K562 (cell line): ENCODE measurements at regions not wholly inside any gene's neighbourhood (a gene's known extent, or its start where the extent isn't known, plus 50 kb on each side); places are given as distances from the start of the nearest gene placed in this dataset.

ENCODE experiments used
- AFF4 ChIP-seq: sonication (generic); formaldehyde crosslinking; IDR thresholded peaks from 2 replicates; pipeline ENCODE4 v1.8.0; 2023; ENCODE audit warnings: mild to moderate bottlenecking, missing genetic modification reagents
- CHD1 ChIP-seq: fragments of 200-600 bp; sonication (generic); IDR thresholded peaks from one replicate; pipeline ENCODE4 v1.6.1; 2012; ENCODE audit warnings: mild to moderate bottlenecking, moderate library complexity, low read length, inconsistent platforms
- CTCF ChIP-seq, 3 experiments: IDR thresholded peaks in 2 of 3; conservative IDR thresholded peaks in 1 of 3; 2 replicates each; pipeline ENCODE4 v1.5.1; 2011 to 2012; ENCODE audit warnings: low read length in 3 of 3, mild to moderate bottlenecking in 3 of 3, control low read depth in 2 of 3, improper control_type of control experiment in 1 of 3, inconsistent platforms in 1 of 3, low read depth in 1 of 3, mixed read lengths in 1 of 3, moderate library complexity in 1 of 3; ENCODE audit not compliant: insufficient read depth in 2 of 3
- DNMT1 ChIP-seq: fragments of 450-650 bp; IDR thresholded peaks from 2 replicates; pipeline ENCODE4 v1.6.1; 2016; ENCODE audit warnings: antibody characterized with exemption, mild to moderate bottlenecking
- HCFC1 ChIP-seq: IDR thresholded peaks from 2 replicates; pipeline ENCODE4 v1.6.1; 2012; ENCODE audit warnings: low read depth, low read length, improper control_type of control experiment
- TEAD2 ChIP-seq: fragments of 450-650 bp; IDR thresholded peaks from 2 replicates; pipeline ENCODE4 v1.6.1; 2016; ENCODE audit warnings: missing genetic modification characterization, control low read depth, missing compliant biosample characterization
- ZC3H4 ChIP-seq: sonication (generic); formaldehyde crosslinking; IDR thresholded peaks from 2 replicates; pipeline ENCODE4 v1.9.0; 2021; ENCODE audit warnings: missing genetic modification reagents, borderline replicate concordance
- ZKSCAN8 ChIP-seq: fragments of 200-800 bp; sonication (Bioruptor generic); IDR thresholded peaks from 2 replicates; pipeline ENCODE4 v1.6.1; 2016; ENCODE audit warnings: missing genetic modification characterization, missing compliant biosample characterization
- TF ChIP-seq, protein P1 (sequence below), 2 experiments: fragments of 450-650 bp in 1 of 2; sonication (generic) in 1 of 2; formaldehyde crosslinking in 1 of 2; IDR thresholded peaks in 1 of 2; conservative IDR thresholded peaks in 1 of 2; 2 replicates each; pipeline versions ENCODE4 v1.6.1 to v1.8.1; 2016 to 2023; ENCODE audit warnings: mild to moderate bottlenecking in 2 of 2, moderate library complexity in 2 of 2, inconsistent platforms in 1 of 2, missing genetic modification reagents in 1 of 2

DNA sequence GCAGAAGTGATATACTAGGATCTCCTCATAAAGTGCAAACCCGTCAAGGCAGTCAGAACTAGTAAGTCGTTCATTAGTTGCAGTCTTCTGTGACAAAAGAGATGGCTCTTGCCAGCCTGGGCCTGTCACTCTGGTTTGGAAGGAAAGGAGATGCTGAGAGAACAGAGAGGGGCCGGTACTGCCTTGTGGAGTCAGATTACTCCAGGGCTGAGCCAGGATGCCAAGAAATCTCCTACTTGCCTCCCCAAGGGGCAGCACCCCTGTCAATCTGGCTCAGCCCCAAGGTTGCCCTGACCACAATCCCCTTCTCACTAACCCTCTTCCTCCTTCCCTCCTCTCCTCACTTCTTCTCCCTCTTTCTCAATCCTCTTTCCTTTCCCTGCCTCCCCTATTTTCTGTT lies 62.9 kb upstream of the ASPRV1 start:
- TF ChIP-seq ZKSCAN8 (CRISPR knock-in tag), result no peak
- no peak for TF ChIP-seq ZC3H4 (CRISPR knock-in tag)
- no peak for TF ChIP-seq HCFC1
- TF ChIP-seq DNMT1, result no peak
- TF ChIP-seq, protein P1, sequence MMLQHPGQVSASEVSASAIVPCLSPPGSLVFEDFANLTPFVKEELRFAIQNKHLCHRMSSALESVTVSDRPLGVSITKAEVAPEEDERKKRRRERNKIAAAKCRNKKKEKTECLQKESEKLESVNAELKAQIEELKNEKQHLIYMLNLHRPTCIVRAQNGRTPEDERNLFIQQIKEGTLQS (IDR thresholded peaks at IDR 0.05), result no peak
- TF ChIP-seq, protein P1 (CRISPR knock-in tag; conservative IDR thresholded peaks at IDR 0.05), result no peak
- no peak for TF ChIP-seq CTCF (IDR thresholded peaks at IDR 0.05 in 2 of 3, conservative IDR thresholded peaks at IDR 0.05 in 1 of 3; ENCODE audit: insufficient read depth in 2 of 3, low read depth in 1 of 3, low read length in 3 of 3)
- TF ChIP-seq CHD1, result no peak
- no peak for TF ChIP-seq AFF4 (CRISPR knock-in tag)
- no peak for TF ChIP-seq TEAD2 (tag)
